Esophagus muscularis mucosa (tissue), 4 donors: ENCODE measurements at regions not wholly inside any gene's neighbourhood (a gene's known extent, or its start where the extent isn't known, plus 50 kb on each side); places are given as distances from the start of the nearest gene placed in this dataset.

Experiments used
- DNase-seq: peaks from one replicate; pipeline ENCODE4 v3.0.0-alpha.2; 2017; ENCODE audit errors: extremely low spot score
- H3K27ac ChIP-seq, 4 donors: fragments of 200-600 bp; sonication (generic); replicated peaks in 1 of 4; 1 replicate in 3 of 4; 2 replicates in 1 of 4; pipeline ENCODE4 v1.5.1; 2016 to 2019; ENCODE audit warnings: mild to moderate bottlenecking in 1 of 4
- H3K27me3 ChIP-seq, 4 donors: fragments of 200-600 bp; sonication (generic); one replicate each; pipeline versions ENCODE4 v1.5.1 to v1.6.0; 2016 to 2019
- H3K36me3 ChIP-seq, 4 donors: fragments of 200-600 bp; sonication (generic); one replicate each; pipeline ENCODE4 v1.5.1; 2016 to 2019
- H3K4me1 ChIP-seq, 4 donors: fragments of 200-600 bp; sonication (generic); one replicate each; pipeline ENCODE4 v1.5.1; 2016 to 2019
- H3K4me3 ChIP-seq, 4 donors: fragments of 200-600 bp; sonication (generic); 1 replicate in 2 of 4; 2 replicates in 2 of 4; pipeline ENCODE4 v1.5.1; 2016 to 2019; ENCODE audit warnings: mild to moderate bottlenecking in 4 of 4, moderate library complexity in 1 of 4
- H3K9me3 ChIP-seq, 4 donors: fragments of 200-600 bp; sonication (generic); 1 replicate in 3 of 4; 2 replicates in 1 of 4; pipeline ENCODE4 v1.5.1; 2016 to 2019
- CTCF ChIP-seq, 3 experiments: fragments of 200-600 bp in 2 of 3; fragments of 450-650 bp in 1 of 3; sonication (generic) in 2 of 3; IDR thresholded peaks; one replicate each; pipeline ENCODE4 v1.5.1; 2017 to 2019; ENCODE audit warnings: antibody characterized with exemption in 3 of 3, mild to moderate bottlenecking in 2 of 3, moderate library complexity in 1 of 3
- EP300 ChIP-seq: sonication (generic); formaldehyde crosslinking; IDR thresholded peaks from one replicate; pipeline ENCODE4 v1.6.1; 2017; ENCODE audit warnings: antibody characterized with exemption
- POLR2A ChIP-seq: fragments of 450-650 bp; IDR thresholded peaks from one replicate; pipeline ENCODE4 v1.6.1; 2017; ENCODE audit warnings: antibody characterized with exemption, moderate library complexity, mild to moderate bottlenecking, low read depth
- POLR2AphosphoS5 ChIP-seq, 2 donors: sonication (generic); formaldehyde crosslinking; IDR thresholded peaks; one replicate each; pipeline ENCODE4 v1.6.1; 2017; ENCODE audit warnings: antibody characterized with exemption in 2 of 2
- WGBS: methylation state at CpG from one replicate; pipeline ENCODE4 v1.1.5; 2018; 5-methylcytosine and 5-hydroxymethylcytosine counted together
- intact Hi-C: fragments of 100-400 bp; cut with DNase I; formaldehyde crosslinking; loops from one replicate; pipeline ENCODE4 v1.15.1; 2023

GRCh38 chr2:81872006-81872405 is 1567.5 kb upstream of the LRRTM1 start:
- no peaks in the 10 kb centered on the region for H3K36me3 ChIP-seq
- H3K4me1 ChIP-seq, result peaks cover 0 to 8% (median 4%) of the 10 kb centered on the region in 4 donors
- H3K27me3 ChIP-seq, result no peaks in the 10 kb centered on the region
- H3K9me3 ChIP-seq, result no peaks in the 10 kb centered on the region
- no peak for TF ChIP-seq POLR2AphosphoS5 (IDR thresholded peaks at IDR 0.05)
- no peak for TF ChIP-seq EP300
- TF ChIP-seq POLR2A, result no peak
- no peak for TF ChIP-seq CTCF (IDR thresholded peaks at IDR 0.05)
- no peak for DNase-seq
- WGBS, result 100% methylated on average over 1 of the region's 1 CpG
- no peak overlapping the region for H3K4me3 ChIP-seq
- intact Hi-C loops, result no loop called here
- H3K27ac ChIP-seq, result no peak overlapping the region

GRCh38 chr2:81870119-81870518 is 1565.6 kb upstream of the LRRTM1 start:
- Histone ChIP-seq H3K27ac (no peak overlapping the region), H3K4me3 (no peak overlapping the region), H3K27me3 (no peaks in the 10 kb centered on the region), H3K4me1 (no peaks in the 10 kb centered on the region), H3K36me3 (no peaks in the 10 kb centered on the region), H3K9me3 (no peaks in the 10 kb centered on the region)
- WGBS, result 100% methylated on average over 1 of the region's 1 CpG
- intact Hi-C loops, result no loop called here
- no peak for TF ChIP-seq POLR2A
- TF ChIP-seq EP300, result no peak
- no peak for TF ChIP-seq CTCF (IDR thresholded peaks at IDR 0.05)
- no peak for TF ChIP-seq POLR2AphosphoS5 (IDR thresholded peaks at IDR 0.05)
- no peak for DNase-seq

GRCh38 chr2:81858998-81859397 is 1554.4 kb upstream of the LRRTM1 start:
- Histone ChIP-seq H3K27me3 (no peaks in the 10 kb centered on the region), H3K27ac (no peak overlapping the region)

GRCh38 chr2:81853341-81853740 is 1548.8 kb upstream of the LRRTM1 start:
- Histone ChIP-seq H3K27me3 (no peaks in the 10 kb centered on the region), H3K4me1 (no peaks in the 10 kb centered on the region), H3K9me3 (no peaks in the 10 kb centered on the region), H3K36me3 (no peaks in the 10 kb centered on the region), H3K4me3 (no peak overlapping the region), H3K27ac (no peak overlapping the region)
- intact Hi-C loops, result no loop called here
- 85% methylated on average over 2 of the region's 2 CpGs for WGBS
- no peak for TF ChIP-seq POLR2AphosphoS5 (IDR thresholded peaks at IDR 0.05)
- TF ChIP-seq EP300, result no peak
- TF ChIP-seq CTCF (IDR thresholded peaks at IDR 0.05), result no peak
- TF ChIP-seq POLR2A, result no peak
- DNase-seq, result no peak

More at GRCh38 chr2:81858998-81859397, 1554.4 kb upstream of the LRRTM1 start:
- TF ChIP-seq POLR2A, result no peak
- TF ChIP-seq CTCF (IDR thresholded peaks at IDR 0.05), result no peak
- TF ChIP-seq POLR2AphosphoS5 (IDR thresholded peaks at IDR 0.05), result no peak
- TF ChIP-seq EP300, result no peak
- Histone ChIP-seq H3K4me1 (no peaks in the 10 kb centered on the region), H3K36me3 (no peaks in the 10 kb centered on the region), H3K9me3 (no peaks in the 10 kb centered on the region), H3K4me3 (no peak overlapping the region)
- intact Hi-C loops, result no loop called here
- DNase-seq, result no peak
- WGBS, result 66% methylated on average over 3 of the region's 3 CpGs

GRCh38 chr2:81852651-81853050 is 1548.1 kb upstream of the LRRTM1 start:
- WGBS, result 88% methylated on average over 2 of the region's 2 CpGs
- H3K9me3 ChIP-seq, result no peaks in the 10 kb centered on the region
- no peaks in the 10 kb centered on the region for H3K27me3 ChIP-seq
- intact Hi-C loops, result no loop called here
- no peak overlapping the region for H3K27ac ChIP-seq
- no peak for TF ChIP-seq POLR2A
- TF ChIP-seq EP300, result no peak
- TF ChIP-seq POLR2AphosphoS5 (IDR thresholded peaks at IDR 0.05), result no peak
- no peak for TF ChIP-seq CTCF (IDR thresholded peaks at IDR 0.05)
- no peaks in the 10 kb centered on the region for H3K36me3 ChIP-seq
- H3K4me1 ChIP-seq, result no peaks in the 10 kb centered on the region
- no peak overlapping the region for H3K4me3 ChIP-seq
- DNase-seq, result no peak
